ENCODE measurements at regions not wholly inside any gene's neighbourhood (a gene's known extent, or its start where the extent isn't known, plus 50 kb on each side); places are given as distances from the start of the nearest gene placed in this dataset.

DNA sequence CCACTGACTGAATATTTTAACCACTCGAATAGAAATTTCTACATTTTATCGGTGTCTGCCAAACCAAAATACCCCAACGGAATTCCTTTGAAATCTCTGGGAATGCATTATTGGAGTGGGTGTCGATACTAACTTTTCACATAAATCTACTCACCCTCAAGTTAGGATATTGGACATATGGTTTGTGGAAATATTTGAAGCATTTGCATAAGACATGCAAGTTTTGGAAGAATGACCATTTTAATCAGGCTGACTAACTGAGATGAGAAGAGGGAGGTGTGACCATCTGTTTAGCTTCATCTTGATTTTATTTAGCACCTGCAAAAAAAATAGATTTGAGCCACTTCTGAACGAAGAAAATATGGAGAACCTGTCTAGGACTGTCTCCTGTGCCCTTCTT lies 61.2 kb downstream of the KLF6 start:
- Mint-ChIP-seq H3K36me3 (ENCODE audit: low read depth) (no peaks in the 10 kb centered on the region), H3K4me1 (peaks cover 2% of the 10 kb centered on the region), H3K9me3 (no peaks in the 10 kb centered on the region), H3K27me3 (peaks cover 20% of the 10 kb centered on the region), H3K4me3 (no peak overlapping the region), H3K27ac (no peak overlapping the region)
- DNase-seq: no peak
- POLR2A ChIA-PET: no interaction called here
- CTCF ChIA-PET: no interaction called here

DNA sequence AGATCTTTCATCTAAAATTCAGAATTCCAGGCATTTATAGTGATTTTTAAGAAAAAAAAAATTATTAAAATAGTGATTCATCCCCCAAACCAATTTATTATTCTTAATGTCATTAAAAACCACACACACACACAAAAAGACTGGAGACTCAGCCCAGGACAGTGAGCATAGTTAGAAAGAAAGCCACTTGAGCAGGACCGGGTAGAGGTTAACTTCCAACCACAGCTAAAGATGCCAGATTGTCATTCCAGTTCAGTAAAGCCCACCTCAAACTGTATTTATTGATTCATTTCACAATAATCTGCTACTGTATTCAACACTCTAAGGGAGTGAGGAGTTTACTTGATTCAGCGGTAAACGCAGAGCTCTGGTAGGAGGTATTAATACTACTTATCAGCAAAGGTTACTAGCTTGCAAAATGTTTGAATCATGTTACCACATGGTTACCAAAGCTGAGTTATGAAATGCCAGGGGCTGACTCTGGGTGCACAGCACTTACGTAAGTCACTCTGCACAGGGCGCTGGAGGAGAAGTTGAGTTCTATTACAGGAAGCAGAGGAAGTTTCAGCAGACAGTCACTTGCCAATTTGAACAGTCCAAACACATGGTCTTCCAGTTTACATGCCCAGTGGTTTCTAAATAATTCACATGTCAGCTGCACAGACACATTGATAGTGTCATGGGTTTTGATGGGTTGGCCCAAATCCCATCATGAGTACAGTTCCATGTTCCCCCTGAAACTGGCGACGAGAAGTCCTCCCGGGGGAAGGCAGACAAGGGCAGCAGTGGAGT lies 64.6 kb downstream of the KLF6 start:
- Mint-ChIP-seq H3K4me1 (peaks cover 2% of the 10 kb centered on the region), H3K27ac (no peak overlapping the region), H3K4me3 (no peak overlapping the region), H3K27me3 (peaks cover 14% of the 10 kb centered on the region), H3K36me3 (ENCODE audit: low read depth) (no peaks in the 10 kb centered on the region), H3K9me3 (no peaks in the 10 kb centered on the region)
- no peak for DNase-seq
- ChIA-PET CTCF (interaction anchor here (0.7 to 1.4 kb wide), 2 partner anchors 30 to 254 kb away, joined by 3 to 4 read pairs; no protein-coding TSS in a partner anchor), POLR2A (no interaction called here)

DNA sequence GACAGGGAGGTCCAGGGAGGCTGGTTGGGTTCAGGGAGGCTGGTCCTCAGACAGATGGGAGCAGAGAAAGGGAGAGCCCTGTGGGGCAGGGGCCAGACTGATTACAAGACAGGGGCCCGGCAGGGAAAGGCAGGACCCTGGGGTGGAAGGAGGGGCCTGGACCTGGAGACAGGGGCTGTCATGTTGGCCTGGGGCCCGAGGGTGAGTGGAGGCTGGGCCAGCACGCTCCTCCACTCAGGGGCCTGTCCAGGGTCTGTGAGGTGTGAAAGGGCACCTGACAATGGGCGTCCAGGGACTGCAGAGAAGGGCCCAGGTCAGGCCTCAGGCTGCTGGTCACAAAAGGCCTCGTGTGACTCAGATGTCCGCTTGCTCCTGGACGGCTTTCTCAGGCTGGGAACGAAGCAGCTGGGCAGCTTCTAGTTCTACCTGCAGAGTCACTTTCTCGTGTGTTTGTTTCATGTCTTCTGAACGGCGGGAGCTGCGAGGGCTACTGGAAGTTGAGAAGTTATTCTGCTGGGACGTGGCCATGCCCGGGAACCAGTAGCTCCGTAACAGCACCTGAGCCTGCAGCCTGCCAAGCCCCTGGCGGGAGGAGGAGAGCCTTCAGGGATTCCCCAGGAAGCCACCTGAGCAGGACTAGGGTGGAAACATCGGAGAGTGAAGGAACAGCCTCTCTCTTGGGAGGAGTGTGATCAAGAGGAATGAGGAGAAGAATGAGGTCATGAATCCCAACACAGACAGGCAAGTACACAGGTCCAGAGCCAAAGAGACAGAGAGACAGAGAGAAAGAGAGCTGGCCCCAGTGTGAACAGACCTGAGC lies 65.8 kb downstream of the KLF6 start:
- H3K27me3 Mint-ChIP-seq: peaks cover 10% of the 10 kb centered on the region
- peaks cover 2% of the 10 kb centered on the region for H3K4me1 Mint-ChIP-seq
- H3K36me3 Mint-ChIP-seq (ENCODE audit: low read depth): no peaks in the 10 kb centered on the region
- ChIA-PET POLR2A (no interaction called here), CTCF (no interaction called here)
- H3K4me3 Mint-ChIP-seq: no peak overlapping the region
- H3K9me3 Mint-ChIP-seq: no peaks in the 10 kb centered on the region
- no peak for DNase-seq
- no peak overlapping the region for H3K27ac Mint-ChIP-seq

DNA sequence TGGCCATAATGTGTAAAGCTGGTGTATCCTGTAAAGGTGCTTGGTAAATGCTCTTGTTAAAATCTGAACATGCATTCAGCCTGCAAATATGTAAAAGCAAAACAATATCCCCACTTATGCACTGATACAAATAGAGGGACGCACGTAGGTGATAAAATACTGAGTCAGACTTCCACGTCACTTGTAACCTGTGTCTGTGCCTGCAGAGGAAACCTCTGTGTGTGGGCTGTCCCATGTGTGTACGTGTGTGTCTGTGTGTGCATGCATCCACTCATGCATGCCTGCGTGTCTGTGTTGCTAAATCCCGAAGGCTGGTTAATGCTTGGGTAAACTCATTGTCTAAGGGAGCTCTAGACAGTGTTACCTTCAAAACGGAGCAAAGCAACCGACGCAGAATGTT lies 68.9 kb downstream of the KLF6 start:
- peaks cover 2% of the 10 kb centered on the region for H3K4me1 Mint-ChIP-seq
- H3K27ac Mint-ChIP-seq: no peak overlapping the region
- peaks cover 4% of the 10 kb centered on the region for H3K27me3 Mint-ChIP-seq
- H3K9me3 Mint-ChIP-seq: peaks cover 19% of the 10 kb centered on the region
- peaks cover 5% of the 10 kb centered on the region for H3K36me3 Mint-ChIP-seq (ENCODE audit: low read depth)
- ChIA-PET POLR2A (no interaction called here), CTCF (no interaction called here)
- no peak overlapping the region for H3K4me3 Mint-ChIP-seq
- DNase-seq: no peak

DNA sequence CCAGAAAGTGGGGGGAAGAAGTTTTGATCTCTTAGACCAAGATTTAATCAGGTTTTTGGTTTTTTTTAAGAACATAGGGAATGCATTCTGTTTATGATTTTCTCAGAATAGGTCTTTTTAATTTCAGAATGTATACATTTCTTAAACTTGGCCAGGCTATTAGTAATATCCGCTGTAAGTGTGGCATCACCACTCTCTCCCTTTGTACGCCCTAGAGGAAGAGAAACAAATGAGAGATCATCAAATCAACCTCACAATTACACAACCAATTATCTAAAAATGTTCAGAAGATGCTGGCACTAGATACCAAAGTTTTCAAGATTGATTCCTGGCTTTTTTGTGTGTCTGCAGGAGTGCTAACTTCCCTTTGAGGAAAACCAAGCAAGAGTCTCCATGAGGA lies 70.0 kb downstream of the KLF6 start:
- Mint-ChIP-seq H3K36me3 (ENCODE audit: low read depth) (peaks cover 5% of the 10 kb centered on the region), H3K27me3 (peaks cover 4% of the 10 kb centered on the region), H3K9me3 (peaks cover 25% of the 10 kb centered on the region), H3K27ac (no peak overlapping the region), H3K4me3 (no peak overlapping the region), H3K4me1 (no peaks in the 10 kb centered on the region)
- ChIA-PET CTCF (no interaction called here), POLR2A (no interaction called here)
- DNase-seq: no peak

DNA sequence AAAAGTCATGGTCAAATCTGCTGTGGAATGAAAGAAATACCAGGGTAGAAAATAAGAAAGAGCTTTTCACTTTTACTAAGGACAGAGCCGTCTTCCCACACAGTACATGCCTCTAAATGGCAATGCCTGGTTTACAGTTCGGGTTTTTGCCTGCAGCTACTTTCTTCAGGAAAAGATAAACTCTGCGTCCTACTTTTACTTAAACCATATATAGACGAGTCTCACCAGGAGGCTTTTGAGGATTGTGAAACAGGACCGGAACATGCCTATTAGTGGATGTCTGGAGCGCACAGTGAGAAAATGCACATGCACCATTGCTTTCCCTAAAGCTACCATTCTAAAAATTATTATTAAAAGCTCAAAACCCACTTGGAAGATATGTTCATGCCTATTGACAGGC lies 70.5 kb downstream of the KLF6 start:
- H3K4me1 Mint-ChIP-seq: no peaks in the 10 kb centered on the region
- H3K4me3 Mint-ChIP-seq: no peak overlapping the region
- peaks cover 25% of the 10 kb centered on the region for H3K9me3 Mint-ChIP-seq
- peaks cover 5% of the 10 kb centered on the region for H3K36me3 Mint-ChIP-seq (ENCODE audit: low read depth)
- H3K27ac Mint-ChIP-seq: no peak overlapping the region
- H3K27me3 Mint-ChIP-seq: peaks cover 4% of the 10 kb centered on the region
- ChIA-PET CTCF (interaction anchor here (1.2 kb wide), 1 partner anchor 10 kb away, joined by 4 read pairs; no protein-coding TSS in a partner anchor), POLR2A (no interaction called here)
- DNase-seq: no peak

DNA sequence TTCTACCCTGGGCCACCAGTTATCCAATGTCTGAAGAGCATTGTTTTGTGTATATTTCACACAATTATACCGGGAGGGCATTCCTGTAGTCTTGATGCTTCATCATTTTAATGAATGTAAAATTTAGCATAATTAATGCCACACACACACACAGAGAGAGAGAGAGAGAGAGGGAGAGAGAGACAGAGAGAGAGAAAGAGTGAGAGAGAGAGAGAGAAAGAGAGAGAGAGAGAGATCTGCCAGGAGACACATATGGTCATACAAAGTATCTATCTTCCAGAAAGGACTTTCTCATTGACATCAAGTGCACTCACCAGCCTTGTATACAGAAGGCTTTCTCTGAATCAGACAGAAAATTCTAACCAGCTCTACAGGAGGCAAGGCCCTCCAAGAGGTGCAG lies 72.3 kb downstream of the KLF6 start:
- Mint-ChIP-seq H3K9me3 (peaks cover 25% of the 10 kb centered on the region), H3K4me3 (no peak overlapping the region), H3K36me3 (ENCODE audit: low read depth) (peaks cover 5% of the 10 kb centered on the region), H3K27me3 (peaks cover 4% of the 10 kb centered on the region), H3K27ac (no peak overlapping the region), H3K4me1 (no peaks in the 10 kb centered on the region)
- POLR2A ChIA-PET: no interaction called here
- no peak for DNase-seq
- CTCF ChIA-PET: interaction anchor here (0.7 kb wide), 1 partner anchor 11 kb away, joined by 5 read pairs; no protein-coding TSS in a partner anchor

DNA sequence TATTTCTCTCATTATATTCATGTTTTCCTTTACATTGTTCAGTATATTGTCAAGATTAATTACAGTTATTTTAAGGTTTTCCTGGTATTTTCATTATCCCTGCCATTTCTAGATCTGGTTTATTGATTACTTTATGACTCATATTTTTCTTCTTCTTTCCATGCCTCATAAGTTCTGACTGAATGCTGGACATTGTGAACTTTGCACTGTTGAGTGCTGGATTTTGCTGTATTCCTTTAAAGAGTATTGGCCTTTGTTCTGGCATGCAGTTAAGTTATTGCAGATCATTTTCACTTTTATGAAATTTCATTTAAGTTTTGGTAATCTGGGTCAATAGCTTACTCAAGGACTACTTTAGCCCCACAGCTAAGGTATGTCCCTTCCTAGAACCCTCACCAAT lies 73.1 kb downstream of the KLF6 start:
- ChIA-PET POLR2A (no interaction called here), CTCF (interaction anchor here (0.5 to 0.7 kb wide), 2 partner anchors 10 to 36 kb away, joined by 4 to 5 read pairs; no protein-coding TSS in a partner anchor)
- no peak for DNase-seq
- Mint-ChIP-seq H3K9me3 (peaks cover 25% of the 10 kb centered on the region), H3K4me3 (no peak overlapping the region), H3K27me3 (peaks cover 4% of the 10 kb centered on the region), H3K27ac (no peak overlapping the region), H3K36me3 (ENCODE audit: low read depth) (peaks cover 5% of the 10 kb centered on the region), H3K4me1 (no peaks in the 10 kb centered on the region)

DNA sequence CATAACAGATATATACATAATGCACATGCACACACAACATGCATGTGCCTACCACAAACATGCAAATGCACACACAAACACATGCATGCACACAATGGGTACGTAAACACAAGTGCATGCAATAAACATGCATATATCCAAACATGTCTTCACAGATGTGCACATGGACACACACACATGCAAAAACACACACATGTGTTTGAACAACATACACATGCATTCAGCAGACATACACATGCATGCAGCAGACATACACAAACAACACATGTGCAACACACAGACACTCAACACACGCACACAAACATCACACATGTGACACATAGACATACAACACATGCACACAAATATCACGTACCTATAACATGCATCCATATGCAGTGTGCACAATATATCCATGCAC lies 74.2 kb downstream of the KLF6 start:
- H3K27me3 Mint-ChIP-seq: no peaks in the 10 kb centered on the region
- H3K4me3 Mint-ChIP-seq: no peak overlapping the region
- ChIA-PET POLR2A (no interaction called here), CTCF (no interaction called here)
- no peak for DNase-seq
- peaks cover 5% of the 10 kb centered on the region for H3K36me3 Mint-ChIP-seq (ENCODE audit: low read depth)
- no peak overlapping the region for H3K27ac Mint-ChIP-seq
- peaks cover 25% of the 10 kb centered on the region for H3K9me3 Mint-ChIP-seq
- no peaks in the 10 kb centered on the region for H3K4me1 Mint-ChIP-seq

DNA sequence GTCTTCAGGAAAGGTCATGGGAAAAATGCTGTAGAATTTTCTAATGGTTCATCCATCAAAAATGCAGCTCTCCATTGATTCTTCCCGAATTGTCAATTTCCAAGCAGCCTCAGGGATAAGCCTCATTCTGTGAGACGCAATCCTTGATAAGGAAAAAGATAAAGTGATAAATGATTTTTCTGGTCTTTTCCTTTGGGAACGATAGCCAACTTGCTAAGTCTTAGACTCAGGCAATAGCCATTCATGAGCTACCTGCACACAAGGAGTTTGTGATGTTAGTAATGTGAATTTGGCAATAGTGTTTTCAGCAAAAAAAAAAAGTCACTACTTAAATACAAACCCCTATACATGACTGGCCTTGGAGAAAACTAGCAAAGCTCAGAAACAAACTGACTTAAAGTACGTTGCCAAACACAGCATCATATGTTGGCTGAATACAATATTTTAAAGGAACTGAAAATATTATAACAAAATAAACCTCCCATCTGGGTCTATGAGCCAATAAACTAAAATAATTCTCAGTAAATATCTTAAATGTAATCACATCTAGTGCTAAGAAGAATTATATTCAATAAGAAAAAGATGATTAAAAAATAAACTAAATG lies 75.5 kb downstream of the KLF6 start:
- POLR2A ChIA-PET: no interaction called here
- Mint-ChIP-seq H3K9me3 (peaks cover 25% of the 10 kb centered on the region), H3K27ac (no peak overlapping the region), H3K4me3 (no peak overlapping the region), H3K27me3 (no peaks in the 10 kb centered on the region), H3K36me3 (ENCODE audit: low read depth) (peaks cover 5% of the 10 kb centered on the region), H3K4me1 (no peaks in the 10 kb centered on the region)
- CTCF ChIA-PET: interaction anchor here (0.6 kb wide), 1 partner anchor 849 kb away, joined by 3 read pairs; no protein-coding TSS in a partner anchor
- no peak for DNase-seq

DNA sequence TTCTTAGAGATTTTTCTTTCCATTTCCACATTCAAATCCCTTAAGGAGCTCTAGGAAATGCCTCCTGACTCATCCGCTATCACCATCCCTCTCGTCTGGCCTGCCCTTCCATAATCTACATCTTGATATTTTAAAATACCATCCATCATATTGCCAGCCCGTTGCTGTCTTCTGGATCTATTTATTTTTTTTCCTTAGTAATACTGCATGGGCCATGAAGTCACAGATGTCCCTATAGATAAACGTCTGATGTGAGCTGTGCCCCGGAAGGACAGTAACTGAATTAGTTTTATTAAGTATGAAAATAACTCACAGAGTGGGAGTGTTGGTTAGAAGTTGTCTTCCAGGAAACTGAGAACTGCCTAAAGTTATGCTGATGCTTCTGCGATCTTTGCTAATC lies 76.2 kb downstream of the KLF6 start:
- no peak for DNase-seq
- Mint-ChIP-seq H3K27ac (no peak overlapping the region), H3K9me3 (peaks cover 25% of the 10 kb centered on the region), H3K27me3 (peaks cover 3% of the 10 kb centered on the region), H3K4me1 (no peaks in the 10 kb centered on the region), H3K36me3 (ENCODE audit: low read depth) (peaks cover 5% of the 10 kb centered on the region), H3K4me3 (no peak overlapping the region)
- ChIA-PET POLR2A (no interaction called here), CTCF (no interaction called here)

DNA sequence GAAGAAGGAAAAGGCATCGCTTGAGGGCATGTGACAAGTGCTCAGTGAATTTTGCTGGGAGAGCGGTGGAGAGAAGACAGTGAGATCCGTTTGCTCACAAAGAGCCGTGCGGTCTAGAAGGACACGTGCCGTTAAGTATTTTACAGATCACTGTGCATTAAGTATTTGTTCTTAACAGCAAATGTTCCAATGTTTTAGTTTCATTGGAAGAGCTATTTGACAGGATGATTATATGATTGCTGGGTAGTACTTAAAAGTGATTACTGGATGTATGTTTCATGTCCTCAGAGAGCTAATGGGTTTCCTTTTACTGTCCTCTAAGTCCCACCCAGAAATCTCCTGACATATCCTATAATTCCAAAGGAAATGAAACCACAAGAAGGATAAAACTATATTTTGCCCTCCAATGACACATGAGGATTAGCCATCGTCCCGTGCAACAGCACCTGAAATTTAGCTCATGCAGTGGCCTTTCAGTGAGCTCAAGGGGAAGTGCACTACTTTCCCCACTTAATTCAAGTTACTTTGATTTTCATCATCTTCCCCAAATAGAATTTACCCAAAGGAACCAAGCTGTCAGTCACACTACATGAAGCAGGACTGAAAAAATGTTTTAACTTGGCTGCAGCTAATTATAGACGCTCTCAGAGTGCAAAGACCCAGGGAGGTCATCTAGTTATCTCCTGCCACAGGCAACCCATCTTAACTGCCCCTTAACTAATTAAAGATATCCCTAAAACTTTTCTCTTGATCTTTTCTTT lies 80.3 kb downstream of the KLF6 start:
- ChIA-PET CTCF (interaction anchor here (0.6 to 1.1 kb wide), 5 partner anchors 9 to 490 kb away, joined by 3 to 4 read pairs (median 3); no protein-coding TSS in a partner anchor), POLR2A (no interaction called here)
- no peak for DNase-seq
- Mint-ChIP-seq H3K9me3 (peaks cover 4% of the 10 kb centered on the region), H3K4me1 (no peaks in the 10 kb centered on the region), H3K27me3 (peaks cover 10% of the 10 kb centered on the region), H3K36me3 (ENCODE audit: low read depth) (no peaks in the 10 kb centered on the region), H3K27ac (no peak overlapping the region), H3K4me3 (no peak overlapping the region)
